LNCaP clone FGC (cell line): ENCODE measurements at regions not wholly inside any gene's neighbourhood (a gene's known extent, or its start where the extent isn't known, plus 50 kb on each side); places are given as distances from the start of the nearest gene placed in this dataset.

ENCODE experiments used
- DNase-seq: peaks from one replicate; pipeline ENCODE4 v3.0.0-alpha.2; 2011; ENCODE audit warnings: low read depth
- H3K4me3 ChIP-seq: 2 replicates; pipeline ENCODE4 v1.5.1; 2011; ENCODE audit warnings: mild to moderate bottlenecking, low read depth, low read length, control low read depth
- CTCF ChIP-seq: IDR thresholded peaks from 2 replicates; pipeline ENCODE4 v1.5.1; 2012; ENCODE audit warnings: mild to moderate bottlenecking; ENCODE audit not compliant: control insufficient read depth, insufficient read depth; ENCODE audit errors: extremely low read depth

- DNase-seq: no peak
- no peak overlapping the region for H3K4me3 ChIP-seq
- TF ChIP-seq CTCF: no peak
These were observed 62.4 kb upstream of the TRPM1 start for GRCh38 chr15:31163769-31164572.

- no peak for DNase-seq
- no peak for TF ChIP-seq CTCF
- no peak overlapping the region for H3K4me3 ChIP-seq
These were observed 63.0 kb upstream of the TRPM1 start for GRCh38 chr15:31164573-31164912.

- no peak for TF ChIP-seq CTCF
- H3K4me3 ChIP-seq: no peak overlapping the region
- no peak for DNase-seq
These were observed 68.0 kb upstream of the TRPM1 start for GRCh38 chr15:31169558-31169957.

- no peak overlapping the region for H3K4me3 ChIP-seq
- no peak for TF ChIP-seq CTCF
These were observed 70.2 kb upstream of the TRPM1 start for GRCh38 chr15:31171731-31172130.

GRCh38 chr15:31172606-31173005 is 71.1 kb upstream of the TRPM1 start:
- TF ChIP-seq CTCF: no peak
- DNase-seq: no peak

More at GRCh38 chr15:31171731-31172130, 70.2 kb upstream of the TRPM1 start:
- DNase-seq: no peak

GRCh38 chr15:31173790-31174450 is 72.4 kb upstream of the TRPM1 start:
- no peak for DNase-seq
- no peak overlapping the region for H3K4me3 ChIP-seq
- TF ChIP-seq CTCF: no peak

More at GRCh38 chr15:31172606-31173005, 71.1 kb upstream of the TRPM1 start:
- no peak overlapping the region for H3K4me3 ChIP-seq
